OCI-LY7 (cell line): ENCODE measurements at regions not wholly inside any gene's neighbourhood (a gene's known extent, or its start where the extent isn't known, plus 50 kb on each side); places are given as distances from the start of the nearest gene placed in this dataset.

Experiments used
- EZH2phosphoT487 ChIP-seq: fragments of 200-600 bp; sonication (generic); IDR thresholded peaks from 2 replicates; pipeline ENCODE4 v1.6.1; 2018; ENCODE audit warnings: low read depth, borderline replicate concordance, mild to moderate bottlenecking, mixed run types, antibody characterized with exemption, low read length, moderate library complexity, mixed read lengths
- TF ChIP-seq, protein P1 (sequence below): fragments of 200-600 bp; sonication (generic); conservative IDR thresholded peaks from 2 replicates; pipeline ENCODE4 v1.5.1; 2014; ENCODE audit warnings: mild to moderate bottlenecking, antibody characterized with exemption, low read length, moderate library complexity, mixed read lengths

GRCh38 chr4:178241601-178242118, 799.4 kb upstream of the AGA start:
- TF ChIP-seq, protein P1, sequence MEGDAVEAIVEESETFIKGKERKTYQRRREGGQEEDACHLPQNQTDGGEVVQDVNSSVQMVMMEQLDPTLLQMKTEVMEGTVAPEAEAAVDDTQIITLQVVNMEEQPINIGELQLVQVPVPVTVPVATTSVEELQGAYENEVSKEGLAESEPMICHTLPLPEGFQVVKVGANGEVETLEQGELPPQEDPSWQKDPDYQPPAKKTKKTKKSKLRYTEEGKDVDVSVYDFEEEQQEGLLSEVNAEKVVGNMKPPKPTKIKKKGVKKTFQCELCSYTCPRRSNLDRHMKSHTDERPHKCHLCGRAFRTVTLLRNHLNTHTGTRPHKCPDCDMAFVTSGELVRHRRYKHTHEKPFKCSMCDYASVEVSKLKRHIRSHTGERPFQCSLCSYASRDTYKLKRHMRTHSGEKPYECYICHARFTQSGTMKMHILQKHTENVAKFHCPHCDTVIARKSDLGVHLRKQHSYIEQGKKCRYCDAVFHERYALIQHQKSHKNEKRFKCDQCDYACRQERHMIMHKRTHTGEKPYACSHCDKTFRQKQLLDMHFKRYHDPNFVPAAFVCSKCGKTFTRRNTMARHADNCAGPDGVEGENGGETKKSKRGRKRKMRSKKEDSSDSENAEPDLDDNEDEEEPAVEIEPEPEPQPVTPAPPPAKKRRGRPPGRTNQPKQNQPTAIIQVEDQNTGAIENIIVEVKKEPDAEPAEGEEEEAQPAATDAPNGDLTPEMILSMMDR: no peak
- no peak for TF ChIP-seq EZH2phosphoT487
